ENCODE measurements at regions not wholly inside any gene's neighbourhood (a gene's known extent, or its start where the extent isn't known, plus 50 kb on each side); places are given as distances from the start of the nearest gene placed in this dataset.

GRCh38 chr16:52238710-52239109 is 308.2 kb downstream of the TOX3 start:
- WGBS, 5 donors: 81 to 94% (median 85%) methylated on average over 2 of the region's 2 CpGs
- Histone ChIP-seq H3K36me3 (no peaks in the 10 kb centered on the region), H3K4me1 (no peaks in the 10 kb centered on the region), H3K9me3 (peaks cover 0 to 9% (median 0%) of the 10 kb centered on the region in 8 donors), H3K27ac (no peak overlapping the region), H3K27me3 (replicated peaks in 1 of 7) (no peaks in the 10 kb centered on the region), H3K4me3 (no peak overlapping the region)
- TF ChIP-seq CTCF (IDR thresholded peaks at IDR 0.05 in 8 of 11, conservative IDR thresholded peaks at IDR 0.05 in 3 of 11) (no peak), POLR2A (IDR thresholded peaks at IDR 0.05) (no peak), POLR2AphosphoS5 (IDR thresholded peaks at IDR 0.05) (no peak)
- no peak for DNase-seq
- intact Hi-C loops (cut with DNase I; ENCODE audit: low total_unique reads): no loop called here

GRCh38 chr16:52237823-52238222 is 309.1 kb downstream of the TOX3 start:
- Histone ChIP-seq H3K4me1 (no peaks in the 10 kb centered on the region), H3K36me3 (no peaks in the 10 kb centered on the region), H3K9me3 (peaks cover 0 to 9% (median 0%) of the 10 kb centered on the region in 8 donors), H3K27me3 (replicated peaks in 1 of 7) (no peaks in the 10 kb centered on the region), H3K27ac (no peak overlapping the region), H3K4me3 (no peak overlapping the region)
- intact Hi-C loops (cut with DNase I; ENCODE audit: low total_unique reads): no loop called here
- TF ChIP-seq CTCF (IDR thresholded peaks at IDR 0.05 in 8 of 11, conservative IDR thresholded peaks at IDR 0.05 in 3 of 11) (no peak), POLR2A (IDR thresholded peaks at IDR 0.05) (no peak), POLR2AphosphoS5 (IDR thresholded peaks at IDR 0.05) (no peak)
- WGBS, 5 donors: 84 to 96% (median 86%) methylated on average over 8 to 9 of the region's 9 CpGs
- DNase-seq: no peak

GRCh38 chr16:52235186-52235585 is 311.8 kb downstream of the TOX3 start:
- no peak for DNase-seq
- no peak overlapping the region for H3K27ac ChIP-seq
- no peak overlapping the region for H3K4me3 ChIP-seq
- TF ChIP-seq POLR2A (IDR thresholded peaks at IDR 0.05) (no peak), POLR2AphosphoS5 (IDR thresholded peaks at IDR 0.05) (no peak), CTCF (IDR thresholded peaks at IDR 0.05 in 8 of 11, conservative IDR thresholded peaks at IDR 0.05 in 3 of 11) (no peak)
- no peaks in the 10 kb centered on the region for H3K27me3 ChIP-seq (replicated peaks in 1 of 7)
- H3K36me3 ChIP-seq: no peaks in the 10 kb centered on the region
- intact Hi-C loops (cut with DNase I; ENCODE audit: low total_unique reads): no loop called here
- no peaks in the 10 kb centered on the region for H3K4me1 ChIP-seq
- H3K9me3 ChIP-seq: peaks cover 0 to 9% (median 0%) of the 10 kb centered on the region in 8 donors

GRCh38 chr16:52234626-52235025 is 312.3 kb downstream of the TOX3 start:
- DNase-seq: no peak
- H3K27ac ChIP-seq: no peak overlapping the region
- 84 to 90% (median 87%) methylated on average over 2 of the region's 2 CpGs for WGBS, 5 donors
- no peaks in the 10 kb centered on the region for H3K36me3 ChIP-seq
- no peaks in the 10 kb centered on the region for H3K4me1 ChIP-seq
- H3K4me3 ChIP-seq: no peak overlapping the region
- TF ChIP-seq CTCF (IDR thresholded peaks at IDR 0.05 in 8 of 11, conservative IDR thresholded peaks at IDR 0.05 in 3 of 11) (no peak), POLR2AphosphoS5 (IDR thresholded peaks at IDR 0.05) (no peak), POLR2A (IDR thresholded peaks at IDR 0.05) (no peak)
- intact Hi-C loops (cut with DNase I; ENCODE audit: low total_unique reads): no loop called here
- peaks cover 0 to 9% (median 0%) of the 10 kb centered on the region in 8 donors for H3K9me3 ChIP-seq
- no peaks in the 10 kb centered on the region for H3K27me3 ChIP-seq (replicated peaks in 1 of 7)
